Lung (tissue), 11 donors: ENCODE measurements at regions not wholly inside any gene's neighbourhood (a gene's known extent, or its start where the extent isn't known, plus 50 kb on each side); places are given as distances from the start of the nearest gene placed in this dataset.
"Not testable (repeated sequence)": the region's sequence is repeated elsewhere in the genome, so short reads cannot be mapped to it uniquely, and the experiment has no call there.

Source experiments
- ATAC-seq: fragments of 200-7000 bp; cut with Tn5 transposase; one replicate; pipeline ENCODE4 v1.9.1; 2020; ENCODE audit warnings: moderate number of reproducible peaks; ENCODE audit not compliant: insufficient read depth, low FRiP score
- DNase-seq, 3 donors: peaks; one replicate each; pipeline ENCODE4 v3.0.0-alpha.2; 2013 to 2017
- H3K27ac ChIP-seq, 2 donors: one replicate each; pipeline ENCODE4 v1.5.1; 2013; ENCODE audit warnings: mild to moderate bottlenecking in 2 of 2, moderate library complexity in 2 of 2, control low read depth in 1 of 2, inconsistent platforms in 1 of 2, low read depth in 1 of 2, low read length in 1 of 2
- H3K27me3 ChIP-seq, 3 donors: one replicate each; pipeline ENCODE4 v1.5.1; 2013; ENCODE audit warnings: low read length in 2 of 3; ENCODE audit not compliant: control insufficient read depth in 3 of 3, insufficient read depth in 3 of 3
- H3K36me3 ChIP-seq, 4 donors: one replicate each; pipeline ENCODE4 v1.5.1; 2013; ENCODE audit warnings: low read length in 4 of 4, mild to moderate bottlenecking in 1 of 4, moderate library complexity in 1 of 4; ENCODE audit not compliant: control insufficient read depth in 4 of 4, insufficient read depth in 4 of 4
- H3K4me1 ChIP-seq, 5 donors: one replicate each; pipeline ENCODE4 v1.5.1; 2013; ENCODE audit warnings: low read length in 5 of 5, mild to moderate bottlenecking in 2 of 5, moderate library complexity in 1 of 5; ENCODE audit not compliant: control insufficient read depth in 5 of 5, insufficient read depth in 5 of 5
- H3K4me3 ChIP-seq: one replicate; pipeline ENCODE4 v1.5.1; 2013; ENCODE audit warnings: mild to moderate bottlenecking, control low read depth, moderate library complexity
- H3K9ac ChIP-seq, 2 donors: one replicate each; pipeline ENCODE4 v1.5.1; 2013; ENCODE audit warnings: low read length in 2 of 2, control low read depth in 1 of 2; ENCODE audit not compliant: insufficient read depth in 1 of 2
- H3K9me3 ChIP-seq, 4 donors: one replicate each; pipeline ENCODE4 v1.5.1; 2013; ENCODE audit warnings: low read length in 3 of 4, mild to moderate bottlenecking in 1 of 4, moderate library complexity in 1 of 4; ENCODE audit not compliant: control insufficient read depth in 4 of 4, insufficient read depth in 3 of 4
- CTCF ChIP-seq: IDR thresholded peaks from 2 replicates; pipeline ENCODE4 v1.5.1; 2012; ENCODE audit warnings: mild to moderate bottlenecking; ENCODE audit errors: control extremely low read depth, extremely low read depth
- WGBS, 2 donors: extraction: QIAGEN DNeasy Blood & Tissue Kit; methylation state at CpG; one replicate each; pipeline ENCODE4 v1.1.7; 2013; 5-methylcytosine and 5-hydroxymethylcytosine counted together
- donor health status: control.
- donor health status: control.
- donor health status: Bipolar disorder and iron deficiency.
- donor health status: healthy.
- donor health status: DM: yes; HTN: yes; CAD: no.

GRCh38 chr17:30631651-30632050 is 154.4 kb downstream of the GOSR1 start:
- not testable (repeated sequence) for H3K27ac ChIP-seq, ATAC-seq

GRCh38 chr17:30625380-30625779 is 148.2 kb downstream of the GOSR1 start:
- DNase-seq = not testable (repeated sequence)

More at GRCh38 chr17:30631651-30632050, 154.4 kb downstream of the GOSR1 start:
- not testable (repeated sequence) for H3K36me3 ChIP-seq, H3K4me1 ChIP-seq, H3K4me3 ChIP-seq, H3K9me3 ChIP-seq, H3K27me3 ChIP-seq, DNase-seq, H3K9ac ChIP-seq
- WGBS, 2 donors = 95 to 99% methylated on average over 6 of the region's 6 CpGs

GRCh38 chr17:30624180-30624579 is 147.0 kb downstream of the GOSR1 start:
- H3K4me3 ChIP-seq, ATAC-seq, H3K27me3 ChIP-seq, H3K9me3 ChIP-seq, H3K36me3 ChIP-seq, DNase-seq, H3K27ac ChIP-seq, H3K4me1 ChIP-seq, H3K9ac ChIP-seq: not testable (repeated sequence)
- WGBS, 2 donors = 96 to 98% methylated on average over 16 of the region's 16 CpGs

More at GRCh38 chr17:30625380-30625779, 148.2 kb downstream of the GOSR1 start:
- not testable (repeated sequence) for H3K4me3 ChIP-seq, H3K36me3 ChIP-seq, H3K27ac ChIP-seq, H3K4me1 ChIP-seq, ATAC-seq, H3K9ac ChIP-seq, H3K9me3 ChIP-seq, H3K27me3 ChIP-seq
- 95 to 98% methylated on average over 10 to 11 of the region's 18 CpGs for WGBS, 2 donors

- DNase-seq, H3K27ac ChIP-seq, H3K27me3 ChIP-seq, H3K9me3 ChIP-seq, H3K9ac ChIP-seq, H3K4me1 ChIP-seq, ATAC-seq, H3K36me3 ChIP-seq, H3K4me3 ChIP-seq: not testable (repeated sequence)
- WGBS, 2 donors = 66 to 71% methylated on average over 2 of the region's 3 CpGs
Observed at GRCh38 chr17:30609682-30610081, 132.5 kb downstream of the GOSR1 start.

GRCh38 chr17:30605523-30605922 is 128.3 kb downstream of the GOSR1 start:
- no peaks in the 10 kb centered on the region for H3K9me3 ChIP-seq
- no peak overlapping the region for H3K4me3 ChIP-seq
- no peak for TF ChIP-seq CTCF
- ATAC-seq (no peak), DNase-seq (no peak)
- peaks cover 0 to 3% (median 0%) of the 10 kb centered on the region in 5 donors for H3K4me1 ChIP-seq
- WGBS, 2 donors = 92 to 95% methylated on average over 4 of the region's 4 CpGs
- H3K36me3 ChIP-seq = no peaks in the 10 kb centered on the region
- no peaks in the 10 kb centered on the region for H3K27me3 ChIP-seq
- H3K9ac ChIP-seq = no peak overlapping the region
- no peak overlapping the region for H3K27ac ChIP-seq
